Omental fat pad (tissue), 3 donors: ENCODE measurements at regions not wholly inside any gene's neighbourhood (a gene's known extent, or its start where the extent isn't known, plus 50 kb on each side); places are given as distances from the start of the nearest gene placed in this dataset.

Experiments used
- ATAC-seq: fragments of 150-250 bp; one replicate; pipeline ENCODE4 v1.9.1; 2016; ENCODE audit warnings: mild to moderate bottlenecking, moderate library complexity; ENCODE audit not compliant: low FRiP score
- DNase-seq: peaks from one replicate; pipeline ENCODE4 v3.0.0-alpha.2; 2019; ENCODE audit warnings: low spot score
- TF ChIP-seq, protein P1 (sequence below), 3 donors: fragments of 450-650 bp; IDR thresholded peaks; one replicate each; pipeline ENCODE4 v1.5.1; 2016 to 2017; ENCODE audit warnings: antibody characterized with exemption in 3 of 3, mild to moderate bottlenecking in 3 of 3, moderate library complexity in 2 of 3

DNA sequence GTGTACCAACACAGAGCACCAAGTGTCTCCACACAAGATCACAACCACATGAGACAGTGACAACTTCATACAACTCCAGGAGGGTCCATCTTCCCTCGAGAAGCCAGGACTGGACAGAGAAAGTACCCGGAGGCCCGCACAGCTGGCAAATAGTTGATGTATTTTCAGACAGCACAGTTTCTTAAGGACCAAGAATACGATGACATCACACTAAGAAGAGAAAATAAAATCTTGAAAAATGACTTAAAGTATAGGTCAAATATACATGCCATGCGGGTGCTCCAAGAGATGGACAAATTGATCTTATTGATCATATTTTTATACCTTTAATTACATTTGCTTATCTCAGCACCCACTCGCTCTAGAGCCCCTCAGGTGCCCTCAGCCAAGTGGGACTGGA lies 145.5 kb downstream of the RNASET2 start:
- no peak for ATAC-seq
- no peak for DNase-seq
- TF ChIP-seq, protein P1, sequence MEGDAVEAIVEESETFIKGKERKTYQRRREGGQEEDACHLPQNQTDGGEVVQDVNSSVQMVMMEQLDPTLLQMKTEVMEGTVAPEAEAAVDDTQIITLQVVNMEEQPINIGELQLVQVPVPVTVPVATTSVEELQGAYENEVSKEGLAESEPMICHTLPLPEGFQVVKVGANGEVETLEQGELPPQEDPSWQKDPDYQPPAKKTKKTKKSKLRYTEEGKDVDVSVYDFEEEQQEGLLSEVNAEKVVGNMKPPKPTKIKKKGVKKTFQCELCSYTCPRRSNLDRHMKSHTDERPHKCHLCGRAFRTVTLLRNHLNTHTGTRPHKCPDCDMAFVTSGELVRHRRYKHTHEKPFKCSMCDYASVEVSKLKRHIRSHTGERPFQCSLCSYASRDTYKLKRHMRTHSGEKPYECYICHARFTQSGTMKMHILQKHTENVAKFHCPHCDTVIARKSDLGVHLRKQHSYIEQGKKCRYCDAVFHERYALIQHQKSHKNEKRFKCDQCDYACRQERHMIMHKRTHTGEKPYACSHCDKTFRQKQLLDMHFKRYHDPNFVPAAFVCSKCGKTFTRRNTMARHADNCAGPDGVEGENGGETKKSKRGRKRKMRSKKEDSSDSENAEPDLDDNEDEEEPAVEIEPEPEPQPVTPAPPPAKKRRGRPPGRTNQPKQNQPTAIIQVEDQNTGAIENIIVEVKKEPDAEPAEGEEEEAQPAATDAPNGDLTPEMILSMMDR (IDR thresholded peaks at IDR 0.05): no peak

DNA sequence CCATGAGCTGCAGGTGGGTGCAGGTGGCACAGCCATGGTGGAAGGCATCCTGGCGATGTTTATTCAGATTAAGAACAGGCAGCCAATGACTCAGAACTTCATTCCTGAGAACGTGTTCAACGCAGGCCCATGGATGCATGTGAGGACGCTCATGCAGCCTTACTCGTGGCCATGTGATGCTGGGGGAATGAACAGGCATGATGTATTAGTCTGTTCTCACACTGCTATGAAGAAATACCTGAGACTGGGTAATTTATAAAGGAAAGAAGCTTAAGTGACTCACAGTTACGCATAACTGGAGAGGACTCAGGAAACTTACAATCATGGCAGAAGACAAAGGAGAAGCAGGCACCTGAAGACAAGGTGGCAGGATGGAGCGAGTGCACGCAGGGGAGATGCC lies 146.6 kb downstream of the RNASET2 start:
- DNase-seq (no peak), ATAC-seq (no peak)
- TF ChIP-seq, protein P1 (IDR thresholded peaks at IDR 0.05): no peak

DNA sequence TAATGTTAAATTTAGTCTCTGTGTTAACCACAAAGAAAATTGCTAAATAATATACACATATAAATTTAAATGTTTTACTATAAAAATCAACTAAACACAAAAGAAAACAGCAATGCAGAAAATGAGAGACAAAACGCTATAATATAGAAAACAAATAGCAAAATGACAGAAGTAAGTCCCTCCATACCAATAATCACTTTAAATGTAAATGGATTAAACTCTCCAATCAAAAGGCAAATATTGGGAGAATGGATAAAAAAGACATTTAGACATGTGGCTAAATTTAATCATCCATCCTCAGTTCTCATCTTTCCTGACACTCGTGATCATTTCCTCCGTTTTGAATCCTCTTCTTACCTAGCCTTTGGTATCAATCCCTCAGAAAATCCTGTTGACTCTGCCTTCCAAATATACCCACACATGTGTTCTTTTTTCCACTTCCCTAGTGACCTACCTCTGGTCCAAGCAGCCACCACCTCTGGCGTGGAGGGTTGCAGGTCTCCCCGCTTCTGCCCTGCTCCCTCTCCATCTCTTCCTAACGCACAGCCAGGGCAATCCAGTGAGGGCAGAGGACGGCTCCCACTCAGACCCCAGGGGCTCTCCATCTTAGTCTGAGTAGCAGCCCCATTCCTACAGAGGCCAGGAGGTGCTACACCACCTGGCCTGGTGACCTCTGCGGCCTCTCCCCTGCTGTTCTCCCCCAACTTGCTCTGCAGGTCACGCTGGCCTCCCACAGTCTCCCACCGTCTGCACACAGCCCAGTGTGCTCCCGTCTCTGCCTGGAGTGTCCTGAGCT lies 149.2 kb downstream of the RNASET2 start:
- TF ChIP-seq, protein P1 (IDR thresholded peaks at IDR 0.05): no peak
- ATAC-seq: no peak
- no peak for DNase-seq

DNA sequence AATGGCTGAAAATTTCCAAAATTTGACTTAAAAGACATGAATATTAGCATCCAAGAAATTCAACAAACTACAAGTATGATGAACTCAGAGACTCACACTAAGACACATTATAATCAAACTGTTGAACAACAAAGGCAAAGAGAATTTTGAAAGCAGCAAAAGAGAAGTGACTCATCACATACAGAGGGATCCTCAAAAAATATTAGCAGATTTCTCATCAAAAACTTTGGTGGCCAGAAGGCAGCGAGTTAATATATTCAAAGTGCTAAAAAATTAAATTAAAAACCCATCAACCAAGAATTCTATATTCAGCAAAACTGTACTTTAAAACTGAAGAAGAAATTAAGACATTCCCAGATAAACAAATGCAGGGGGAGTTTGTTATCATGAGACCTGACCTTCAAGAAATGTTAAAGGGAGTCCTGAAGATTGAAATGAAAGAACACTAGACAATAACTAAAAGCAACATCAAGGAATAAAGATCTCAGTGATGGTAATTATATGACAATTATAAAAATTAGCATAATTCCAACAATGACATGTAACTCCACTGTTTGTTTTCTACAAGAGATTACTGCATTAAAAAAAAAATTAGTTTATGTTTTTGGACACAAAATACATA lies 150.0 kb downstream of the RNASET2 start:
- no peak for ATAC-seq
- TF ChIP-seq, protein P1 (IDR thresholded peaks at IDR 0.05): no peak
- no peak for DNase-seq

DNA sequence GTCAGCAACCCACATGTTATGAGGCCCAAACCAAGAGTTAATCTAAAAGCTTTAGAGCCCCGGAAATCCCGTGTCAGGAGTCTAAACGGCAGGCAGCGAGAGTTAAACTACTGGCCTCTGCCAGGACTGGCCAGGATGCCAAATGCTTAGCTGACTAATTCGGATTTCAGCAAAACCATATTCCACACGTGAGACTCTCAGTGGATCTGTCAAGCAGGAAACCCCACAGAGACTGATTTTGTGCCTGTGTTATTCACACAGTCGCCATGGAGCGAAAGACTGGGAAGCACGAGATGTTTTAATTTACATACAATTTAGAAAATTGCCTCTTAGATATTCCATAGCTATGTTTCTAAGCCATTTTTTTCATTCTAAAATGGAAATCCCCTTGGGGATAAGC lies 152.9 kb downstream of the RNASET2 start:
- no peak for ATAC-seq
- TF ChIP-seq, protein P1 (IDR thresholded peaks at IDR 0.05): no peak
- DNase-seq: no peak

DNA sequence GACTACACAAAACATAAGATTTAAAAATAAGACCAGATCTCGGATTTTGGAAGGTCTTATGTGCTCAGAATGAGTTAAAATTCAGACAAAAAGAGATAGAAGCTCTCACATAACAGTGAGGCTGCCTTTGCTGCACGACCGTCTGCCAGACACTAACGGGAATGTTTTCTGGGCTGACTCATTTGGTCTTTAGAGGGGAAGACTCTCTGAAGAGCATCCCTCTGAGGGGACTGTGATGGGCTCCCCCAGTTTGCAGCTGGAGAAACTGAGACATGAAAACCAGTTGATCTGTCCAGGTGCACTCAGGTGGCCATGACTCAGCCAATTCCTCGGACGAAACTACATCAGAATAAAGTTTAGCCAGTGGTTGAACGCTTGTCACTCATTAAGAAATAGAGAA lies 153.9 kb downstream of the RNASET2 start:
- DNase-seq (no peak), ATAC-seq (no peak)
- TF ChIP-seq, protein P1 (IDR thresholded peaks at IDR 0.05): no peak

DNA sequence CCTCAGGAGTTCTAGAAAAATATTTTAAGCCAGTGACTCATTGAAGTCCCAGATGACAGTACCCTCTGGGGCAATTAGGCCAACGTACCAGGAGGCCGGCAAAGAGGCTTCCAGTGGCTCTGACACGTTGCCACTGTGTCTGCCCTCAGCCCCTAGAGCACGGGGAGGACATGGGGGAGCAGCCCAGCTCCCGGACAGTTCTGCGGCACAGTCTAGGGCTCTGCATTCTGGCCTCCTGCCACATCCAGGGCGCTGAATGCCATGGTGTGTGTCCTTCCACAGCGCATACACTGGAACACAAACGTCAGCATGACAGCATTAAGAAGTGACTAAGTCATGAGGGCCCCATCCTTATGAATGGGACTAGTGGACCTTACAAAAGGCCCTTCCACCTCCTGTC lies 156.2 kb downstream of the RNASET2 start:
- ATAC-seq: no peak

More for the DNA sequence above, 156.2 kb downstream of the RNASET2 start:
- DNase-seq: no peak
- TF ChIP-seq, protein P1 (IDR thresholded peaks at IDR 0.05): no peak
